ENCODE measurements at regions not wholly inside any gene's neighbourhood (a gene's known extent, or its start where the extent isn't known, plus 50 kb on each side); places are given as distances from the start of the nearest gene placed in this dataset.

GRCh38 chr13:79681069-79681468, 200.1 kb downstream of the NDFIP2 start:
- H3K36me3 ChIP-seq, result no peaks in the 10 kb centered on the region
- TF ChIP-seq CTCF (IDR thresholded peaks at IDR 0.05), result no peak
- TF ChIP-seq EP300 (IDR thresholded peaks at IDR 0.05; ENCODE audit: low read depth), result no peak
- no peak overlapping the region for H3K4me3 ChIP-seq
- in situ Hi-C loops (cut with MboI; ENCODE audit: low pct_ligation_motif_present in 1 of 4, low pct_unique_long_range_greater_than_20kb in 1 of 4, low sequenced_read_pairs in 3 of 4) (loop anchor here in 2 of 4 donors (25.0 kb wide), 1 partner anchor 681 kb away; no protein-coding TSS in a partner anchor), intact Hi-C loops (cut with DNase I; ENCODE audit: low total_unique reads) (no loop called here)
- H3K4me1 ChIP-seq, result no peaks in the 10 kb centered on the region
- WGBS, 2 donors (ENCODE audit: low coverage in 1 of 2), result 88 to 89% methylated on average over 1 of the region's 1 CpG
- H3K27me3 ChIP-seq, result no peaks in the 10 kb centered on the region
- no peak overlapping the region for H3K27ac ChIP-seq
- H3K9me3 ChIP-seq, result no peaks in the 10 kb centered on the region
- DNase-seq, result no peak

GRCh38 chr13:79680485-79680884, 199.5 kb downstream of the NDFIP2 start:
- DNase-seq, result no peak
- TF ChIP-seq POLR2AphosphoS5 (IDR thresholded peaks at IDR 0.05), result no peak
- TF ChIP-seq CTCF (IDR thresholded peaks at IDR 0.05), result no peak
- TF ChIP-seq POLR2A (IDR thresholded peaks at IDR 0.05), result no peak
- no peak for TF ChIP-seq EP300 (IDR thresholded peaks at IDR 0.05; ENCODE audit: low read depth)
- H3K27me3 ChIP-seq, result no peaks in the 10 kb centered on the region
- H3K4me3 ChIP-seq, result no peak overlapping the region
- no peaks in the 10 kb centered on the region for H3K9me3 ChIP-seq
- no peak overlapping the region for H3K27ac ChIP-seq
- no peaks in the 10 kb centered on the region for H3K4me1 ChIP-seq
- no peaks in the 10 kb centered on the region for H3K36me3 ChIP-seq
- in situ Hi-C loops (cut with MboI; ENCODE audit: low pct_ligation_motif_present in 1 of 4, low pct_unique_long_range_greater_than_20kb in 1 of 4, low sequenced_read_pairs in 3 of 4), result loop anchor here in 2 of 4 donors (25.0 kb wide), 1 partner anchor 682 kb away; no protein-coding TSS in a partner anchor
- intact Hi-C loops (cut with DNase I; ENCODE audit: low total_unique reads), result no loop called here

DNA sequence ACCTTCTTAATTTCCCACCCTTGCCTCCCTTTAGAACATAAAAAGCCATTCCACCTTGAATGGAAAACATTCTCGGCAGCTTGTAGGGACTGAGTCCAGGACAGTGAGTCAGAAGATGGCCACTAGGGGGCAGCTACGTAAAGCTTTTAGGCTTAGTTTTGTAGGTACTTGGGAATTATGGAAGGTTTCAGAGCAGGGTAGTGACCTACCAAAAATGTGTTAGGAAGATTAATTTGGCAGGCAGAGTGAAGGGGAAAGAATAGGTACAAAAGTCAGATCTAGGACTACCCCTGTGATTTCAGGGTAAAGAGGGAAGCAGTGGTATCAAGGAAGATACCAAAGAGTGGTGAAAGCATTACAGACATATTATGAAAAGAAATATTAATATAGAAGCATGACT, 198.4 kb downstream of the NDFIP2 start:
- in situ Hi-C loops (cut with MboI; ENCODE audit: low pct_ligation_motif_present in 1 of 4, low pct_unique_long_range_greater_than_20kb in 1 of 4, low sequenced_read_pairs in 3 of 4), result loop anchor here (10.0 to 25.0 kb wide), 2 partner anchors 683 to 685 kb away; no protein-coding TSS in a partner anchor
- Histone ChIP-seq H3K27ac (no peak overlapping the region), H3K9me3 (no peaks in the 10 kb centered on the region), H3K4me1 (no peaks in the 10 kb centered on the region), H3K36me3 (no peaks in the 10 kb centered on the region), H3K27me3 (no peaks in the 10 kb centered on the region), H3K4me3 (no peak overlapping the region)
- peak; percentile 79 for DNase-seq
- 10 to 27% methylated on average over 2 of the region's 2 CpGs for WGBS, 2 donors (ENCODE audit: low coverage in 1 of 2)
- TF ChIP-seq POLR2A (IDR thresholded peaks at IDR 0.05) (no peak), CTCF (IDR thresholded peaks at IDR 0.05) (peak; percentile 77 to 80 (median 79)), POLR2AphosphoS5 (IDR thresholded peaks at IDR 0.05) (no peak), EP300 (IDR thresholded peaks at IDR 0.05; ENCODE audit: low read depth) (no peak)
- intact Hi-C loops (cut with DNase I; ENCODE audit: low total_unique reads), result no loop called here

- in situ Hi-C loops (cut with MboI; ENCODE audit: low pct_ligation_motif_present in 1 of 4, low pct_unique_long_range_greater_than_20kb in 1 of 4, low sequenced_read_pairs in 3 of 4), result loop anchor here (10.0 to 25.0 kb wide), 2 partner anchors 684 to 687 kb away; no protein-coding TSS in a partner anchor
- no peak overlapping the region for H3K27ac ChIP-seq
Measured at GRCh38 chr13:79678100-79678499, 197.1 kb downstream of the NDFIP2 start.

More at GRCh38 chr13:79678100-79678499, 197.1 kb downstream of the NDFIP2 start:
- DNase-seq, result no peak
- WGBS, 2 donors (ENCODE audit: low coverage in 1 of 2), result 90 to 94% methylated on average over 2 of the region's 2 CpGs
- Histone ChIP-seq H3K27me3 (no peaks in the 10 kb centered on the region), H3K9me3 (no peaks in the 10 kb centered on the region), H3K4me1 (no peaks in the 10 kb centered on the region), H3K4me3 (no peak overlapping the region), H3K36me3 (no peaks in the 10 kb centered on the region)
- no peak for TF ChIP-seq CTCF (IDR thresholded peaks at IDR 0.05)
- no peak for TF ChIP-seq POLR2AphosphoS5 (IDR thresholded peaks at IDR 0.05)
- TF ChIP-seq POLR2A (IDR thresholded peaks at IDR 0.05), result no peak
- no peak for TF ChIP-seq EP300 (IDR thresholded peaks at IDR 0.05; ENCODE audit: low read depth)
- intact Hi-C loops (cut with DNase I; ENCODE audit: low total_unique reads), result no loop called here

Measured in transverse colon (tissue), 4 donors.